ENCODE measurements at regions not wholly inside any gene's neighbourhood (a gene's known extent, or its start where the extent isn't known, plus 50 kb on each side); places are given as distances from the start of the nearest gene placed in this dataset.

GRCh38 chr2:217356781-217357180, 496.9 kb upstream of the TNP1 start:
- no peak overlapping the region for H3K4me3 ChIP-seq (ENCODE audit: control extremely low read depth in 1 of 5, extremely low read depth in 1 of 5, insufficient read depth in 1 of 5, low read depth in 2 of 5, low read length in 4 of 5)
- CTCF ChIA-PET: no interaction called here

GRCh38 chr2:217356142-217356541, 496.3 kb upstream of the TNP1 start:
- peaks cover 16% of the 10 kb centered on the region for H3K27me3 Mint-ChIP-seq
- ChIA-PET POLR2A (no interaction called here), CTCF (no interaction called here)
- Histone ChIP-seq H3K4me3 (ENCODE audit: control extremely low read depth in 1 of 5, extremely low read depth in 1 of 5, insufficient read depth in 1 of 5, low read depth in 2 of 5, low read length in 4 of 5) (no peak overlapping the region), H3K27me3 (replicated peaks in 1 of 4; ENCODE audit: control extremely low read depth in 1 of 4, control insufficient read depth in 3 of 4, insufficient read depth in 4 of 4, low read length in 3 of 4) (peaks cover 0 to 4% (median 0%) of the 10 kb centered on the region in 4 experiments), H3K36me3 (replicated peaks in 1 of 2; ENCODE audit: control extremely low read depth in 1 of 2, control insufficient read depth in 1 of 2, extremely low read depth in 1 of 2, insufficient read depth in 2 of 2, low read length in 1 of 2) (no peaks in the 10 kb centered on the region), H2AFZ (ENCODE audit: insufficient read depth, low read depth, low read length, poor library complexity, severe bottlenecking) (no peak overlapping the region), H3K27ac (ENCODE audit: low read length in 2 of 2) (no peak overlapping the region), H3K9ac (ENCODE audit: low read length) (no peak overlapping the region), H3K79me2 (ENCODE audit: control insufficient read depth, insufficient read depth, low read length) (no peaks in the 10 kb centered on the region), H4K20me1 (ENCODE audit: control insufficient read depth, insufficient read depth, low read length, poor library complexity, severe bottlenecking) (no peaks in the 10 kb centered on the region), H3K9me3 (ENCODE audit: control extremely low read depth in 1 of 3, control insufficient read depth in 2 of 3, insufficient read depth in 1 of 3, low read length in 2 of 3) (peaks cover 0 to 5% (median 0%) of the 10 kb centered on the region in 3 donors), H3K4me2 (replicated peaks; ENCODE audit: low read depth, low read length, poor library complexity, severe bottlenecking) (no peak overlapping the region), H3K4me1 (ENCODE audit: control insufficient read depth in 2 of 2, insufficient read depth in 2 of 2, low read length in 2 of 2) (no peaks in the 10 kb centered on the region)
- H3K4me1 Mint-ChIP-seq: no peaks in the 10 kb centered on the region
- intact Hi-C loops (cut with micrococcal nuclease): no loop called here
- no peaks in the 10 kb centered on the region for H3K9me3 Mint-ChIP-seq (ENCODE audit: insufficient read depth)
- DNase-seq (no peak), ATAC-seq (ENCODE audit: low read depth) (no peak)
- TF ChIP-seq CTCF (IDR thresholded peaks at IDR 0.05) (no peak), EZH2 (IDR thresholded peaks at IDR 0.05; ENCODE audit: borderline replicate concordance, insufficient read depth, low read depth, low read length, poor library complexity, severe bottlenecking) (no peak)
- no CpG with 5 or more reads among the region's 1 CpG for WGBS (ENCODE audit: insufficient coverage)
- no peak overlapping the region for H3K4me3 Mint-ChIP-seq
- no peak overlapping the region for H3K27ac Mint-ChIP-seq

More at GRCh38 chr2:217356781-217357180, 496.9 kb upstream of the TNP1 start:
- H3K9ac ChIP-seq (ENCODE audit: low read length): no peak overlapping the region
- H3K4me2 ChIP-seq (replicated peaks; ENCODE audit: low read depth, low read length, poor library complexity, severe bottlenecking): no peak overlapping the region
- Mint-ChIP-seq H3K27ac (no peak overlapping the region), H3K4me1 (no peaks in the 10 kb centered on the region), H3K27me3 (peaks cover 16% of the 10 kb centered on the region), H3K9me3 (ENCODE audit: insufficient read depth) (no peaks in the 10 kb centered on the region), H3K4me3 (no peak overlapping the region)
- H3K27me3 ChIP-seq (replicated peaks in 1 of 4; ENCODE audit: control extremely low read depth in 1 of 4, control insufficient read depth in 3 of 4, insufficient read depth in 4 of 4, low read length in 3 of 4): peaks cover 0 to under 1% (median 0%) of the 10 kb centered on the region in 4 experiments
- POLR2A ChIA-PET: no interaction called here
- TF ChIP-seq EZH2 (IDR thresholded peaks at IDR 0.05; ENCODE audit: borderline replicate concordance, insufficient read depth, low read depth, low read length, poor library complexity, severe bottlenecking) (no peak), CTCF (IDR thresholded peaks at IDR 0.05) (no peak)
- no peak for ATAC-seq (ENCODE audit: low read depth)
- DNase-seq: no peak
- H2AFZ ChIP-seq (ENCODE audit: insufficient read depth, low read depth, low read length, poor library complexity, severe bottlenecking): no peak overlapping the region
- H3K79me2 ChIP-seq (ENCODE audit: control insufficient read depth, insufficient read depth, low read length): no peaks in the 10 kb centered on the region
- H4K20me1 ChIP-seq (ENCODE audit: control insufficient read depth, insufficient read depth, low read length, poor library complexity, severe bottlenecking): no peaks in the 10 kb centered on the region
- H3K4me1 ChIP-seq (ENCODE audit: control insufficient read depth in 2 of 2, insufficient read depth in 2 of 2, low read length in 2 of 2): no peaks in the 10 kb centered on the region
- WGBS (ENCODE audit: insufficient coverage): 86% methylated on average over 4 of the region's 7 CpGs
- intact Hi-C loops (cut with micrococcal nuclease): no loop called here
- no peaks in the 10 kb centered on the region for H3K9me3 ChIP-seq (ENCODE audit: control extremely low read depth in 1 of 3, control insufficient read depth in 2 of 3, insufficient read depth in 1 of 3, low read length in 2 of 3)
- H3K36me3 ChIP-seq (replicated peaks in 1 of 2; ENCODE audit: control extremely low read depth in 1 of 2, control insufficient read depth in 1 of 2, extremely low read depth in 1 of 2, insufficient read depth in 2 of 2, low read length in 1 of 2): no peaks in the 10 kb centered on the region
- H3K27ac ChIP-seq (ENCODE audit: low read length in 2 of 2): no peak overlapping the region
